Fibroblast of skin of right biceps (primary cell): ENCODE measurements at regions not wholly inside any gene's neighbourhood (a gene's known extent, or its start where the extent isn't known, plus 50 kb on each side); places are given as distances from the start of the nearest gene placed in this dataset.
"Not testable (repeated sequence)": the region's sequence is repeated elsewhere in the genome, so short reads cannot be mapped to it uniquely, and the experiment has no call there.

Source experiments
- DNase-seq: peaks from one replicate; pipeline ENCODE4 v3.0.0-alpha.2; 2013

DNA sequence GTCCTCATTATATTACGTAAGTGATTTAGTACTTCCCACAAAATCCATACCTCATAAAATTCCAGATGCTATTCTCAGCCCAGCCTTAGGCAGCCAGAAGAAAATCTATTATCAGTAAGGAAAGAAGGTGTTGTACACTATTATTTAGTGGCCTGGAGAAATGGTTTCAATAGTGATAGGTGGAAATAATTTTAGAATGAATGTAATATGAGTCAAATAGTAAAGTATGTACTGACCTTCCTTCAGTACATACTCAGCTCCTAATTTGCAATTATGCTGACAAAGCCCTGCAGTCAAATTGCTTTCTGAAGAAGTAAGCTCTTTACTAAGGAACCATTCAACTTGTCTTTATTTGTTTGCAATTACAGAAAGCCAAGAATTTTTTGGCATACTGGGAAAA lies 409.2 kb downstream of the HTR1A start:
- no peak for DNase-seq

DNA sequence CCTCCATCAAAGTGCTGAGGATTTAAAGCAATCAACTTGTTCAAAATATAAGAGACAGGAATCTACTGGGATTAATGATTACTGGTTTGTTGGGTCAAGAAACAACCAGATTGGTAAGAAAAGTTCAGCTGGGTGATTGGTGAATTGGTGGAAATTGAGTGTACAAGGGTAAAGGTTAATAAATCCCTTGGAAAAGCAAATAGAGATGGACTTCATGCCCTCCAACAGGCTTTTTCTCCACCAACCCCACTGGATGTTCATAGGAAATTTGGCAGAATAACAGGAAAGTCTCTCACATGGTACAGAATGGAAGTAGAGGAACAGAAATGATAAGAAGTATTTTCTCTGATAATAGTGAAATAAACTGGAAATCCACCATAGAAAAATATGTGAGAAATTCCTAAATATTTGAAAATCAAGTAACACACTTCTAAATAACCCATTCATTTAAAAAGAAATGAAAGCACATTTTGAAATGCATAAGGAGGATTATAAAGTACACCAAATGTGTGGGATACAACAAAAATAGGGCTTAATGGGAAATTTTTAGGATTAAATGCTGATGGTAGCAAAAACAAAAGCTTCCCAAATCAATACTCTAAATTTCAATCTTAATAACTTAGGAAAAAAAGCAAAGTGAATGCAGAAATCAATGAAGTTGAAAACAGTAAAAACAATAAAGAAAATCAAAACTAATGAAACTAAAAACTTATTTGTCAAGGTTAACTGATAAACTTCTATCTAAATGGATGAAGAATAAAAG lies 426.2 kb downstream of the HTR1A start:
- DNase-seq = no peak

GRCh38 chr5:63524281-63524680 lies 438.0 kb downstream of the HTR1A start:
- no peak for DNase-seq

DNA sequence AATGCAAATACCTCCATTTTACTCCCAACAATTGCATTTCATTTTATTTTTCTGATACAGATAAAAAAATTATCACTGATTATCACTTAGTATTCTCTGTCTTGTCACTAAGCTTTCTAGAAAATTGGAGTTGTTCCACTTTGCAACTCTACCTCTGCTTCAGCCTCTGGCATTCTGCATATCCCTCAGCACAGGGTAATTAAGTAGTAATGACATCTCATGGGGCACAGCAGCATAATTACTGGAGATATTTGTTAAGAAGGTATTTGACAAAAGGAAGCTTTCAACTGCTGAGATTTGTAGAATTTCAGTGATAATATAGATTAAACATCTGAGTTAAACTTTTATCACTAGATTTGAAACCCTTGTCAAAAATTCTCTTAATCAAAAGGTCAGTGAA lies 446.2 kb downstream of the HTR1A start:
- no peak for DNase-seq

DNA sequence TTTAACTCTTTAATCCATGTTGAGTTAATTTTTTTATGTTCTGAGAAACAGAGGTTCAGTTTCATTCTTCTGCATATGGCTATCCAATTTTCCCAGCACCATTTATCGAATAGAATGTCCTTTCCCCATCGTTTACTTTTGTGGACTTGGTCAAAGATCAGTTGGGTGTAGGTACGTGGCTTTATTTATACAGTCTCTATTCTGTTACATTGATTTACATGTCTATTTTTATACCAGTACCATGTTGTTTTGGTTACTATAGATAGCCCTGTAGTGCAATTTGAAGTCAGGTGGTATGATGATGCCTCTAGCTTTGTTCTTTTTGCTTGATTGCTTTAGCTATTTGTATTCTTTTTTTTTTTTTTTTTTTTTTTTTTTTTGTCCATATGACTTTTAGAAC lies 462.0 kb downstream of the HTR1A start:
- DNase-seq = no peak

GRCh38 chr5:63495225-63495624 lies 467.0 kb downstream of the HTR1A start:
- DNase-seq = no peak

DNA sequence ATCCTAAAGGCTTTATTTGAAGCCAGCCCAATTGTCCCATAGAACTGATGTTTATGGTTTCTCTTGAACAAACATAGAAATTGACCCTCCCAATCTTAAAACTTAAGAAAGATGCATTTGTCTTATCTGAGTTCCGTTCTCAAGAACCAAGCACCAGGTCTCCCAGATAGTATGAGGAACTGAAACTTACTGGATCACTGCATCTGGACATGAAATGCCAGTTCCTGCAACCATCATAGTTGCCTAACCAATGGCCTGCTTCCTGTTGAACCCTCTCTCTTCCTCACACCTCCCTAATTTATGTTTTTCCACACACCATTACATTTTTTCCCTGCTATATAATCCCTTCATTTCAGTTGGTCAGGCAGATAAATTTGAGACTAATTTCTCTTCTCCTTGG lies 478.9 kb downstream of the HTR1A start:
- DNase-seq = no peak

GRCh38 chr5:63473335-63473967 lies 488.8 kb downstream of the HTR1A start:
- no peak for DNase-seq

GRCh38 chr5:63456279-63456678 lies 506.0 kb downstream of the HTR1A start:
- DNase-seq = no peak

GRCh38 chr5:63451188-63451587 lies 511.1 kb downstream of the HTR1A start:
- DNase-seq = no peak

- DNase-seq = no peak
These were observed 522.7 kb downstream of the HTR1A start for GRCh38 chr5:63439537-63439936.

DNA sequence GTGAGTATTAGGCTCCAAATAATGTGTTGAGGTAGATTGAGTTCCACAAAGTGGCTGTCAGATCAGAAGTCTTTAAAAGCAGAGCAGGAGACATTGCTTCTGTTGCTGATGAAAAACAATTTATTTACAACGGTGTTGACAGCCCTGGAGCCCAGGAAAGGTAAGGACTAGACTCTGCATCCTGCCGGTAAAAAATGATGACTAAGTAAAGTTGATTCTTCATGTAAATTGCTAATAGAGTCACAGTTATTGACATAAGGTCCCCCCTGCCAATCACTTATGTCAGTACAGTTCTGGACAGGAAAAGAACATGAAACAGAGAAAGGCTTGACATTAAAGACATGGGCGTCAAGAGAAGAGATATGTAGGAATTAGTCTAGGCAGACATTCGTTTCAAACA lies 552.5 kb downstream of the HTR1A start:
- no peak for DNase-seq

DNA sequence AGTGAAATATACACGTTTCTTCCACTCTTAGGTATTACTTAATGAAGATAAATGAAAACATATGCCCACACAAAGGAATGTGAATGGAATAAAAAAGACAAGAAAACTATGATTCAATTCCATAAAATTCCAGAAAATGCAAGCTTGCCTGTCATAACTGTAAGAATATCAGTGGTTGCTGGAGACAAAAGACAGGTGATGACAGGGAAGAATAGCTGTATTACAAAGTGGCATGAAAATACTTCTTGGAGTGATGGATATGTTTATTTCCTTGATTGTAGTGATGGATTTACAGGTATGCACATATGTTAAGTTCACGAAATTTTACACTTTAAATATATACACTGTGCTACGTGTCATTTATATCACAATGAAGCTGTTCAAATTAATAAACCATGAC lies 553.3 kb downstream of the HTR1A start:
- no peak for DNase-seq

GRCh38 chr5:63401436-63402046 lies 560.7 kb downstream of the HTR1A start:
- DNase-seq = peak; percentile 33

GRCh38 chr5:63400079-63400478 lies 562.2 kb downstream of the HTR1A start:
- no peak for DNase-seq

- DNase-seq = peak; percentile 4
These were observed 563.9 kb downstream of the HTR1A start for GRCh38 chr5:63398346-63398745.

DNA sequence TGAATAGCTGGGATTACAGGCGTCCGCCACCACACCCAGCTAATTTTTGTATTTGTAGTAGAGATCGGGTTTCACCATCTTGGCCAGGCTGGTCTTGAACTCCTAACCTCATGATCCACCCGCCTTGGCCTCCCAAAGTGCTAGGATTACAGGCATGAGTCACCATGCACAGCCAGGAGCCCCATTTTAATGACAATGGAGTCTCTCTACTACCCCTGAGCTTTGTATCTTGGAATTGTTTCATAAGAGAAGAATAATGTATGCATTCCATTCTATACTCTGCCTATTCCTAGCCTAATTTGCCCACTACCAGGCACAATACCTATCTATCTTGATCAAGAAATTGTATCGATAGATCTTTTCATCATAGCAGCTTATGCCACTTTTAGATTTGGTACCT lies 574.1 kb downstream of the HTR1A start:
- not testable (repeated sequence) for DNase-seq

DNA sequence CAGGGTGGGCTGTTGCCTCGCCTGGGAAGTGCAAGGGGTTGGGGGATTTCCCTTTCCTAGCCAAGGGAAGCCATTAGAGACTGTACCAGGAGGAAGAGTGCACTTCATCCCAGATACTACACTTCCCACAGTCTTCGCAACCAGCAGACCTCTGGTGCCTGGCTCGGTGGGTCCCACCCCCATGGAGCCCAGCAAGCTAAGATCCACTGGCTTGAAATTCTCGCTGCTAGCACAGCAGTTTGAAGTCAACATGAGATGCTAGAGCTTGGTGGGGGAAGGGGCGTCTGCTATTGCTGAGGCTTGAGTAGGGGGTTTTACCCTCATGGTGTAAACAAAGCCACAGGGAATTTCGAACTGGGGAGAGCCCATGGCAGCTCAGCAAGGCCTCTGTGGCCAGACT lies 586.4 kb downstream of the HTR1A start:
- no peak for DNase-seq

GRCh38 chr5:63374085-63374484 lies 588.2 kb downstream of the HTR1A start:
- DNase-seq = no peak

DNA sequence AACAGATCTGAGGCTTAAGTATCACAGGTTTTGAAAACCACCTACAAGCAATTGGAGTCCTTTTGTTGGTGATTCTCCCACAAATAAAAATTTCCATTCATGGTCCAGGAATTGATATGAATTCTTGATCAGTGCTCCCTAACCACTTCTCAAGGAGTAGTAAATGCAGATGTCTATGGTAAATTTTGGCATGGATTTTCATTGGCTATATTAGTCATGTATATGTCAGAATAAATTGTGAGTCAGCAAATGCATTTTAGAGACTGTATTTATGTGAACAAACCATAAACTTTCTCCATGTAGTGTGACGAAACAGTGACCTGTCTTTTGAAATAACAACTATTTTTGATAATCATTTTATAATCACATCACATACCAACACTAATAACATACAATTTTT lies 611.1 kb downstream of the HTR1A start:
- no peak for DNase-seq

- DNase-seq = no peak
These were observed 615.8 kb downstream of the HTR1A start for GRCh38 chr5:63346451-63346850.

GRCh38 chr5:63341442-63341841 lies 620.8 kb downstream of the HTR1A start:
- DNase-seq = no peak

DNA sequence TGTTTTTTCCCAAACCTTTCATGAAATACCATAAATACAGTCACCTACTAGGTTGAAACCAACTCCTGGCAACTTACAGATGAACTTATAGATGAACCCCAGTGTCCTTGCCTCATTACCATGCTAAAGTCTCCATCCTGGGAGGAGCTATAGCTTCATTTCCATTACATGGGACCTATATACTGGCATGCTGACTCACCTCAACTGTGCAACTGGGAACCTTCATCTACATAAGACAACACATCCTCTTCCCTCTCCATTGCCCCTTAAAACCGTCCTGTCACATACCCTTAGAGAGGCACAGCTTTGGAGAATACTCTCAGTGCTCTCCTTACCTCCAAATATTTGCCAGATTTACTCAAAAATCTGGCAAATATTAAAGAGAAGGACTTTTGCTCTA lies 638.3 kb downstream of the HTR1A start:
- no peak for DNase-seq

DNA sequence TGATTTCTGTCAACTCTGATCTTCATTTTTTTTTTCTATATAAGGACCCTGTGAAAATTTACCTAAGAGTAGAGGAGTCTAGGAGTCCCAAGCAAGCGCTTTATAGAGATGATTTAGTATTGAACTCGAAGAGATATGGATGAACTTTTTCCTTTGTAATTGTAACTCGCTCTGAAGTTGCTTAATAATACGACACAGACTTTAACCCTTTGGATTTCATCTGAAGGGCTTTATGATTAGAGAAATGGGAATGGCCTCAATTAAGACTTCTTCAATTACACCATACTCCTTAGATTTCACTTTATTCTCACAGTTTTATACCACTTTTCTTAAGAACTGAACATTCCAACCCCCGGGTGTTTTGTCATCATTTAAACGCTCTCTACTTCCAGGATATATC lies 647.7 kb downstream of the HTR1A start:
- no peak for DNase-seq
